ENCODE measurements at regions not wholly inside any gene's neighbourhood (a gene's known extent, or its start where the extent isn't known, plus 50 kb on each side); places are given as distances from the start of the nearest gene placed in this dataset.

- Histone ChIP-seq H3K27ac (ENCODE audit: low read depth, low read length) (no peak overlapping the region), H3K9me3 (ENCODE audit: control insufficient read depth, insufficient read depth, low read length) (no peaks in the 10 kb centered on the region), H3K4me3 (ENCODE audit: low read depth, low read length) (no peak overlapping the region), H3K27me3 (ENCODE audit: control insufficient read depth, insufficient read depth, low read length) (no peaks in the 10 kb centered on the region)
- no peak for DNase-seq (ENCODE audit: low read depth, low spot score)
- ChIA-PET CTCF (no interaction called here), POLR2A (no interaction called here)
- TF ChIP-seq CTCF (IDR thresholded peaks at IDR 0.05; ENCODE audit: low read depth, low read length) = peak; percentile 24; the same call in 1 of the 2 replicates
Measured at GRCh38 chr5:58335518-58335917, 124.4 kb downstream of the PLK2 start.

GRCh38 chr5:58334035-58334434 lies 125.9 kb downstream of the PLK2 start:
- Histone ChIP-seq H3K9me3 (ENCODE audit: control insufficient read depth, insufficient read depth, low read length) (no peaks in the 10 kb centered on the region), H3K4me3 (ENCODE audit: low read depth, low read length) (no peak overlapping the region), H3K27ac (ENCODE audit: low read depth, low read length) (no peak overlapping the region), H3K27me3 (ENCODE audit: control insufficient read depth, insufficient read depth, low read length) (no peaks in the 10 kb centered on the region)
- POLR2A ChIA-PET = no interaction called here
- DNase-seq (ENCODE audit: low read depth, low spot score) = no peak
- TF ChIP-seq CTCF (IDR thresholded peaks at IDR 0.05; ENCODE audit: low read depth, low read length) = no peak
- CTCF ChIA-PET = no interaction called here

GRCh38 chr5:58330781-58331180 lies 129.1 kb downstream of the PLK2 start:
- TF ChIP-seq CTCF (IDR thresholded peaks at IDR 0.05; ENCODE audit: low read depth, low read length) = no peak

GRCh38 chr5:58327289-58327688 lies 132.6 kb downstream of the PLK2 start:
- Histone ChIP-seq H3K27ac (ENCODE audit: low read depth, low read length) (no peak overlapping the region), H3K9me3 (ENCODE audit: control insufficient read depth, insufficient read depth, low read length) (no peaks in the 10 kb centered on the region), H3K4me3 (ENCODE audit: low read depth, low read length) (no peak overlapping the region), H3K27me3 (ENCODE audit: control insufficient read depth, insufficient read depth, low read length) (no peaks in the 10 kb centered on the region)
- no peak for DNase-seq (ENCODE audit: low read depth, low spot score)
- no peak for TF ChIP-seq CTCF (IDR thresholded peaks at IDR 0.05; ENCODE audit: low read depth, low read length)
- ChIA-PET CTCF (no interaction called here), POLR2A (no interaction called here)

More at GRCh38 chr5:58330781-58331180, 129.1 kb downstream of the PLK2 start:
- DNase-seq (ENCODE audit: low read depth, low spot score) = no peak
- ChIA-PET POLR2A (no interaction called here), CTCF (no interaction called here)
- no peak overlapping the region for H3K27ac ChIP-seq (ENCODE audit: low read depth, low read length)
- H3K4me3 ChIP-seq (ENCODE audit: low read depth, low read length) = no peak overlapping the region
- H3K27me3 ChIP-seq (ENCODE audit: control insufficient read depth, insufficient read depth, low read length) = no peaks in the 10 kb centered on the region
- H3K9me3 ChIP-seq (ENCODE audit: control insufficient read depth, insufficient read depth, low read length) = no peaks in the 10 kb centered on the region

GRCh38 chr5:58326022-58326421 lies 133.9 kb downstream of the PLK2 start:
- ChIA-PET POLR2A (no interaction called here), CTCF (interaction anchor here (0.7 kb wide), 1 partner anchor 546 kb away, joined by 3 read pairs; no protein-coding TSS in a partner anchor)
- Histone ChIP-seq H3K4me3 (ENCODE audit: low read depth, low read length) (no peak overlapping the region), H3K9me3 (ENCODE audit: control insufficient read depth, insufficient read depth, low read length) (no peaks in the 10 kb centered on the region), H3K27me3 (ENCODE audit: control insufficient read depth, insufficient read depth, low read length) (no peaks in the 10 kb centered on the region), H3K27ac (ENCODE audit: low read depth, low read length) (no peak overlapping the region)
- no peak for TF ChIP-seq CTCF (IDR thresholded peaks at IDR 0.05; ENCODE audit: low read depth, low read length)
- no peak for DNase-seq (ENCODE audit: low read depth, low spot score)
